Endothelial cell of umbilical vein (primary cell): ENCODE measurements at regions not wholly inside any gene's neighbourhood (a gene's known extent, or its start where the extent isn't known, plus 50 kb on each side); places are given as distances from the start of the nearest gene placed in this dataset.

Experiments used
- BruUV-seq: library from RNA; stranded (reverse); fragments of 400-500 nt; replicated peaks from 2 replicates; lab custom pipeline; 2021; lab: Mats Ljungman, UMichigan
- CTCF ChIA-PET: fragments of 300-600, 350-600 bp; sonication (Branson Sonifier 250); formaldehyde crosslinking; loops from one replicate; lab custom pipeline; 2021; ENCODE audit warnings: antibody characterized with exemption, inconsistent platforms; lab: Charles Lee
- POLR2A ChIA-PET: fragments of 300-600, 350-600 bp; sonication (Branson Sonifier 250); formaldehyde crosslinking; loops from one replicate; lab custom pipeline; 2021; ENCODE audit warnings: antibody characterized with exemption, inconsistent platforms; lab: Charles Lee
- DNase-seq: peaks from one replicate; pipeline ENCODE4 v3.0.0-alpha.2; 2011; ENCODE audit warnings: low read depth, low spot score
- FAIRE-seq: peaks from 2 replicates; lab custom pipeline; 2011; peaks lifted over from hg19 to GRCh38; lab: Jason Lieb, UNC
- H2AFZ ChIP-seq: 2 replicates; pipeline ENCODE4 v1.6.0; 2012; ENCODE audit warnings: low read depth, low read length, control low read depth, inconsistent platforms
- H3K27ac ChIP-seq: 2 replicates; pipeline ENCODE4 v1.5.1; 2011; ENCODE audit warnings: low read depth, mild to moderate bottlenecking, control low read depth, low read length, moderate library complexity; ENCODE audit not compliant: insufficient read depth
- H3K27me3 ChIP-seq, 2 experiments: 2 replicates each; pipeline versions ENCODE4 v1.6.0 to v1.6.1; 2011; ENCODE audit warnings: low read length in 2 of 2, mixed read lengths in 1 of 2; ENCODE audit not compliant: control insufficient read depth in 2 of 2, insufficient read depth in 2 of 2
- H3K36me3 ChIP-seq, 2 experiments: 2 replicates in 1 of 2; 3 replicates in 1 of 2; pipeline ENCODE4 v1.5.1; 2011; ENCODE audit warnings: low read length in 2 of 2, mild to moderate bottlenecking in 1 of 2, moderate library complexity in 1 of 2; ENCODE audit not compliant: control insufficient read depth in 2 of 2, insufficient read depth in 2 of 2; ENCODE audit errors: extremely low read depth in 1 of 2
- H3K4me1 ChIP-seq: 3 replicates; pipeline ENCODE4 v1.5.1; 2011; ENCODE audit warnings: mild to moderate bottlenecking, low read length; ENCODE audit not compliant: control insufficient read depth, insufficient read depth; ENCODE audit errors: extremely low read depth
- H3K4me2 ChIP-seq: 2 replicates; pipeline ENCODE4 v1.6.1; 2011; ENCODE audit warnings: low read length, control low read depth, mixed read lengths; ENCODE audit not compliant: insufficient read depth
- H3K4me3 ChIP-seq, 3 experiments: fragments of 200-600 bp in 1 of 3; sonication (generic), shearing (Covaris generic) in 1 of 3; replicated peaks in 1 of 3; 2 replicates each; pipeline ENCODE4 v1.5.1; 2011 to 2016; ENCODE audit warnings: control low read depth in 3 of 3, low read length in 3 of 3, mild to moderate bottlenecking in 2 of 3, inconsistent platforms in 1 of 3, low read depth in 1 of 3, moderate library complexity in 1 of 3; ENCODE audit not compliant: insufficient read depth in 1 of 3
- H3K79me2 ChIP-seq: 2 replicates; pipeline ENCODE4 v1.6.0; 2012; ENCODE audit warnings: low read length, inconsistent platforms; ENCODE audit not compliant: control insufficient read depth, insufficient read depth
- H3K9ac ChIP-seq: replicated peaks from 2 replicates; pipeline ENCODE3; 2011; ENCODE audit warnings: low read length, control low read depth; ENCODE audit not compliant: insufficient read depth; ENCODE audit errors: extremely low read depth
- H3K9me1 ChIP-seq: replicated peaks from 3 replicates; pipeline ENCODE4 v1.6.0; 2011; ENCODE audit warnings: mild to moderate bottlenecking, low read length; ENCODE audit not compliant: control insufficient read depth, insufficient read depth; ENCODE audit errors: extremely low read depth
- H3K9me3 ChIP-seq: replicated peaks from 2 replicates; pipeline ENCODE4 v1.5.1; 2012; ENCODE audit warnings: low read length, inconsistent platforms; ENCODE audit not compliant: control insufficient read depth, insufficient read depth
- H4K20me1 ChIP-seq: replicated peaks from 2 replicates; pipeline ENCODE3; 2011; ENCODE audit warnings: mild to moderate bottlenecking, low read length; ENCODE audit not compliant: control insufficient read depth, insufficient read depth; ENCODE audit errors: extremely low read depth
- CTCF ChIP-seq, 2 donors: IDR thresholded peaks; 1 replicate in 1 of 2; 2 replicates in 1 of 2; pipeline ENCODE4 v1.5.1; 2011; ENCODE audit warnings: low read length in 2 of 2, mild to moderate bottlenecking in 2 of 2, moderate library complexity in 2 of 2, control low read depth in 1 of 2, inconsistent platforms in 1 of 2, low read depth in 1 of 2; ENCODE audit not compliant: insufficient read depth in 1 of 2; ENCODE audit errors: extremely low read depth in 1 of 2
- EZH2 ChIP-seq: IDR thresholded peaks from 2 replicates; pipeline ENCODE4 v1.6.1; 2012; ENCODE audit warnings: borderline replicate concordance, low read depth, mild to moderate bottlenecking, moderate library complexity, low read length, inconsistent platforms; ENCODE audit not compliant: severe bottlenecking
- FOS ChIP-seq: IDR thresholded peaks from 2 replicates; pipeline ENCODE4 v1.6.1; 2011; ENCODE audit warnings: mild to moderate bottlenecking, low read length, moderate library complexity, borderline replicate concordance; ENCODE audit not compliant: insufficient read depth
- GATA2 ChIP-seq: IDR thresholded peaks from 2 replicates; pipeline ENCODE4 v1.7.0; 2011; ENCODE audit warnings: low read depth, mild to moderate bottlenecking, moderate library complexity, mixed read lengths, low read length; ENCODE audit not compliant: insufficient read length, insufficient read depth
- JUN ChIP-seq: IDR thresholded peaks from 2 replicates; pipeline ENCODE4 v1.6.1; 2011; ENCODE audit warnings: borderline replicate concordance, low read depth; ENCODE audit not compliant: insufficient read length, insufficient read depth
- MAX ChIP-seq: IDR thresholded peaks from 2 replicates; pipeline ENCODE4 v1.6.1; 2011; ENCODE audit not compliant: insufficient read depth, insufficient read length
- MYC ChIP-seq: IDR thresholded peaks from one replicate; pipeline ENCODE4 v1.6.1; 2011; ENCODE audit warnings: mild to moderate bottlenecking, low read depth, low read length
- POLR2A ChIP-seq: IDR thresholded peaks from 2 replicates; pipeline ENCODE4 v1.6.1; 2012; ENCODE audit warnings: low read depth, mild to moderate bottlenecking, control low read depth, low read length
- POLR2AphosphoS5 ChIP-seq: IDR thresholded peaks from 2 replicates; pipeline ENCODE4 v1.6.1; 2012; ENCODE audit warnings: low read depth, mild to moderate bottlenecking, control low read depth, low read length, moderate library complexity; ENCODE audit not compliant: insufficient read depth
- dilution Hi-C: fragments of 300-500 bp; cut with MboI; formaldehyde crosslinking; loops from one replicate; pipeline ENCODE4 v1.15.0; 2019; ENCODE audit warnings: low sequenced_read_pairs; ENCODE audit not compliant: extremely low pct_ligation_motif_present
- intact Hi-C: fragments of 100-400 bp; cut with micrococcal nuclease; formaldehyde crosslinking; loops from one replicate; pipeline ENCODE4 v1.10.0; 2022

GRCh38 chr11:116335891-116336290 lies 436.9 kb downstream of the BUD13 start:
- no peak overlapping the region for H3K27ac ChIP-seq
- no peaks in the 10 kb centered on the region for H3K9me3 ChIP-seq
- no peaks in the 10 kb centered on the region for H3K27me3 ChIP-seq
- no peaks in the 10 kb centered on the region for H3K79me2 ChIP-seq
- H3K4me1 ChIP-seq: no peaks in the 10 kb centered on the region
- H4K20me1 ChIP-seq: no peaks in the 10 kb centered on the region
- no peak overlapping the region for H2AFZ ChIP-seq
- FAIRE-seq: no peak
- CTCF ChIA-PET: no interaction called here
- H3K4me2 ChIP-seq: no peak overlapping the region
- DNase-seq: no peak
- TF ChIP-seq CTCF (IDR thresholded peaks at IDR 0.05; ENCODE audit: extremely low read depth in 1 of 2, insufficient read depth in 1 of 2, low read depth in 1 of 2, low read length in 2 of 2): no peak
- TF ChIP-seq FOS: no peak
- H3K36me3 ChIP-seq: no peaks in the 10 kb centered on the region
- H3K4me3 ChIP-seq: no peak overlapping the region
- POLR2A ChIA-PET: no interaction called here
- dilution Hi-C loops (no loop called here), intact Hi-C loops (no loop called here)
- no peaks in the 10 kb centered on the region for H3K9me1 ChIP-seq
- no peak overlapping the region for H3K9ac ChIP-seq
- BruUV-seq: no TSS peak

GRCh38 chr11:116335078-116335477 lies 437.7 kb downstream of the BUD13 start:
- dilution Hi-C loops: no loop called here
- Histone ChIP-seq H4K20me1 (no peaks in the 10 kb centered on the region), H3K36me3 (no peaks in the 10 kb centered on the region), H3K4me1 (no peaks in the 10 kb centered on the region), H2AFZ (no peak overlapping the region), H3K4me2 (no peak overlapping the region), H3K9ac (no peak overlapping the region), H3K27me3 (no peaks in the 10 kb centered on the region), H3K27ac (no peak overlapping the region), H3K4me3 (no peak overlapping the region), H3K9me3 (no peaks in the 10 kb centered on the region), H3K79me2 (no peaks in the 10 kb centered on the region), H3K9me1 (no peaks in the 10 kb centered on the region)
- FAIRE-seq: no peak
- ChIA-PET POLR2A (no interaction called here), CTCF (no interaction called here)
- no peak for DNase-seq
- intact Hi-C loops: no loop called here
- TF ChIP-seq MAX: no peak
- no peak for TF ChIP-seq MYC
- no peak for TF ChIP-seq FOS
- no peak for TF ChIP-seq POLR2A
- TF ChIP-seq GATA2: no peak
- TF ChIP-seq POLR2AphosphoS5: no peak
- no peak for TF ChIP-seq EZH2
- TF ChIP-seq CTCF (IDR thresholded peaks at IDR 0.05; ENCODE audit: extremely low read depth in 1 of 2, insufficient read depth in 1 of 2, low read depth in 1 of 2, low read length in 2 of 2): no peak
- no peak for TF ChIP-seq JUN
- BruUV-seq: no TSS peak
